ENCODE measurements at regions not wholly inside any gene's neighbourhood (a gene's known extent, or its start where the extent isn't known, plus 50 kb on each side); places are given as distances from the start of the nearest gene placed in this dataset.
"Not testable (repeated sequence)": the region's sequence is repeated elsewhere in the genome, so short reads cannot be mapped to it uniquely, and the experiment has no call there.

DNA sequence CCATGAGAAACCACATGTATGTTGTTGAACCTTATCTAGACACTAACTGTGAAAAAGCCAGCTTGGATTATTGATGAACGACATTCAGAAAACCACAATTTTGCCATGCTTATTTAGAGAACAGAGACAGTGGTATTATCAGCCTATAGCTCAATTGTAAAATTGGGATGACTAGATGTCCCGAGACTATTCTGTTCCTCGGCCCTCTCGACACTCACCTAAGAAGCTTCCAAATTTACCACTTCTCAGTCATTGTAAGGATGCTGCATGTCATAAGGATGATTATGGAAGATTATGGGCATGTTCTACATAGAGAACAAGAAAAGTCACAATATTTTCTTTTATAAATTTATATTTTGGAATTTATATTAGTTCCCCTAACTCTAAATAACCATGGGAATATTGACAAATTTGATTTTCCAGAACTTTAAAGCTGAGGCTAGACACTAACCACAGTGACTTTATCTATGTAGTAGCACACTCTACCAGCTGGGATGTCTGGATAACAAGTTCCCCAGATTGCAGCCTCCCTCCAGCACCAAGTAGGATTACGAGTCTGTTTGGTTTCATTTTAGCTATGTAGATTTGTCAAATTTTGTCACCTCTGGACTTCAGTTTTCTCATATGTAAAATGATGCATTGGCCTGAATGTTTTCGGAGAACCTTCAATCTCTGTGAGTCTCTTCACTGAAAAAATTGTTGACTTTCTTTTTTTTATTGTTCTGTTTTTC is 513.6 kb downstream of the IRS2 start:
- no peak for DNase-seq
- Histone ChIP-seq H4K20me1 (ENCODE audit: insufficient read depth) (no peaks in the 10 kb centered on the region), H3K36me3 (ENCODE audit: low read depth) (peaks cover 41% of the 10 kb centered on the region), H3K9me3 (ENCODE audit: insufficient read depth, low read depth) (peaks cover 11% of the 10 kb centered on the region), H3K4me3 (peak overlapping the region; percentile 45), H3F3A (ENCODE audit: insufficient read depth, low read depth) (peaks cover 71% of the 10 kb centered on the region), H3K9me2 (ENCODE audit: insufficient read depth) (no peaks in the 10 kb centered on the region), H3K27ac (peak overlapping the region; percentile 80), H3K4me2 (peak overlapping the region; percentile 78), H3K79me2 (ENCODE audit: low read depth) (peaks cover 47% of the 10 kb centered on the region), H3K4me1 (replicated peaks; ENCODE audit: insufficient read depth) (peaks cover 48% of the 10 kb centered on the region), H3K27me3 (ENCODE audit: insufficient read depth, low read depth) (no peaks in the 10 kb centered on the region), H2AFZ (no peak overlapping the region)
- BruUV-seq (replicated peaks), result no TSS peak
- TF ChIP-seq EZH2 (IDR thresholded peaks at IDR 0.05; ENCODE audit: low read depth), result no peak
- no peak for TF ChIP-seq CTCF (conservative IDR thresholded peaks at IDR 0.05)
- POLR2A ChIA-PET (ENCODE audit: unreplicated experiment), result interaction anchor here (0.6 to 1.1 kb wide), 8 partner anchors 10 to 475 kb away, joined by 4 to 8 read pairs (median 5); no protein-coding TSS in a partner anchor
- intact Hi-C loops (cut with micrococcal nuclease; ENCODE audit: unreplicated experiment), result loop anchor here (1.0 to 10.0 kb wide), 12 partner anchors 252 to 950 kb away; no protein-coding TSS in a partner anchor
- CTCF ChIA-PET, result interaction anchor here (0.6 kb wide), 3 partner anchors 167 to 850 kb away, joined by 3 to 6 read pairs (median 3); no protein-coding TSS in a partner anchor

GRCh38 chr13:109271555-109272541 is 514.5 kb downstream of the IRS2 start:
- CTCF ChIA-PET, result interaction anchor here (0.6 kb wide), 1 partner anchor 851 kb away, joined by 3 read pairs; no protein-coding TSS in a partner anchor
- H3K9me2 ChIP-seq (ENCODE audit: insufficient read depth), result no peaks in the 10 kb centered on the region
- peak overlapping the region; percentile 78 for H3K4me2 ChIP-seq
- intact Hi-C loops (cut with micrococcal nuclease; ENCODE audit: unreplicated experiment), result loop anchor here (1.0 to 10.0 kb wide), 12 partner anchors 253 to 950 kb away; no protein-coding TSS in a partner anchor
- H2AFZ ChIP-seq, result no peak overlapping the region
- no peak for TF ChIP-seq EZH2 (IDR thresholded peaks at IDR 0.05; ENCODE audit: low read depth)
- no peak for TF ChIP-seq CTCF (conservative IDR thresholded peaks at IDR 0.05)
- peak overlapping the region; percentile 80 for H3K27ac ChIP-seq
- no peaks in the 10 kb centered on the region for H3K27me3 ChIP-seq (ENCODE audit: insufficient read depth, low read depth)
- peaks cover 48% of the 10 kb centered on the region for H3K4me1 ChIP-seq (replicated peaks; ENCODE audit: insufficient read depth)
- H3K9me3 ChIP-seq (ENCODE audit: insufficient read depth, low read depth), result peaks cover 11% of the 10 kb centered on the region
- peak; percentile 70 to 74 for DNase-seq
- H3K36me3 ChIP-seq (ENCODE audit: low read depth), result peaks cover 48% of the 10 kb centered on the region
- POLR2A ChIA-PET (ENCODE audit: unreplicated experiment), result interaction anchor here (0.6 to 1.1 kb wide), 6 partner anchors 14 to 475 kb away, joined by 4 to 8 read pairs (median 4); no protein-coding TSS in a partner anchor
- no peaks in the 10 kb centered on the region for H4K20me1 ChIP-seq (ENCODE audit: insufficient read depth)
- H3F3A ChIP-seq (ENCODE audit: insufficient read depth, low read depth), result peaks cover 77% of the 10 kb centered on the region
- peaks cover 56% of the 10 kb centered on the region for H3K79me2 ChIP-seq (ENCODE audit: low read depth)
- H3K4me3 ChIP-seq, result peak overlapping the region; percentile 45; the same call in 1 of the 2 replicates
- BruUV-seq (replicated peaks), result TSS peak; percentile 67

GRCh38 chr13:109271061-109271460 is 515.3 kb downstream of the IRS2 start:
- Histone ChIP-seq H3K27me3 (ENCODE audit: insufficient read depth, low read depth) (no peaks in the 10 kb centered on the region), H3K4me1 (replicated peaks; ENCODE audit: insufficient read depth) (peaks cover 44% of the 10 kb centered on the region), H3K79me2 (ENCODE audit: low read depth) (peaks cover 64% of the 10 kb centered on the region), H3K4me2 (peak overlapping the region; percentile 78), H2AFZ (no peak overlapping the region), H3K4me3 (peak overlapping the region; percentile 45; the same call in 1 of the 2 replicates), H3K36me3 (ENCODE audit: low read depth) (peaks cover 51% of the 10 kb centered on the region), H4K20me1 (ENCODE audit: insufficient read depth) (no peaks in the 10 kb centered on the region), H3K27ac (peak overlapping the region; percentile 80), H3K9me3 (ENCODE audit: insufficient read depth, low read depth) (peaks cover 11% of the 10 kb centered on the region), H3F3A (ENCODE audit: insufficient read depth, low read depth) (peaks cover 80% of the 10 kb centered on the region), H3K9me2 (ENCODE audit: insufficient read depth) (no peaks in the 10 kb centered on the region)
- ChIA-PET CTCF (no interaction called here), POLR2A (ENCODE audit: unreplicated experiment) (no interaction called here)
- no peak for DNase-seq
- intact Hi-C loops (cut with micrococcal nuclease; ENCODE audit: unreplicated experiment), result loop anchor here (5.0 to 10.0 kb wide), 10 partner anchors 254 to 951 kb away; no protein-coding TSS in a partner anchor
- no peak for TF ChIP-seq CTCF (conservative IDR thresholded peaks at IDR 0.05)
- TF ChIP-seq EZH2 (IDR thresholded peaks at IDR 0.05; ENCODE audit: low read depth), result no peak
- no TSS peak for BruUV-seq (replicated peaks)

- H2AFZ ChIP-seq; CTCF ChIA-PET; H3K9me2 ChIP-seq (ENCODE audit: insufficient read depth); H3K27me3 ChIP-seq (ENCODE audit: insufficient read depth, low read depth); BruUV-seq (replicated peaks); H4K20me1 ChIP-seq (ENCODE audit: insufficient read depth); intact Hi-C loops (cut with micrococcal nuclease; ENCODE audit: unreplicated experiment): not testable (repeated sequence)
- Histone ChIP-seq H3K4me2 (peak overlapping the region; percentile 94), H3K36me3 (ENCODE audit: low read depth) (peaks cover 58% of the 10 kb centered on the region), H3K9me3 (ENCODE audit: insufficient read depth, low read depth) (peaks cover 11% of the 10 kb centered on the region), H3K79me2 (ENCODE audit: low read depth) (peaks cover 75% of the 10 kb centered on the region), H3K4me3 (peak overlapping the region; percentile 64), H3K27ac (peak overlapping the region; percentile 100), H3F3A (ENCODE audit: insufficient read depth, low read depth) (peaks cover 69% of the 10 kb centered on the region), H3K4me1 (replicated peaks; ENCODE audit: insufficient read depth) (peaks cover 40% of the 10 kb centered on the region)
- DNase-seq, result peak in 1 of 2 experiments; percentile 39
- POLR2A ChIA-PET (ENCODE audit: unreplicated experiment), result interaction anchor here (0.6 to 0.8 kb wide), 3 partner anchors 124 to 547 kb away, joined by 3 to 5 read pairs (median 4); no protein-coding TSS in a partner anchor
Observed at GRCh38 chr13:109269381-109269780, 517.0 kb downstream of the IRS2 start.
